SU-DHL-6 (cell line): ENCODE measurements at regions not wholly inside any gene's neighbourhood (a gene's known extent, or its start where the extent isn't known, plus 50 kb on each side); places are given as distances from the start of the nearest gene placed in this dataset.

ENCODE experiments used
- H2AFZ ChIP-seq: fragments of 200-600 bp; sonication (generic); 2 replicates; pipeline ENCODE4 v1.6.1; 2014; ENCODE audit warnings: low read depth, mild to moderate bottlenecking, moderate library complexity, mixed read lengths, antibody characterized with exemption, low read length; ENCODE audit not compliant: severe bottlenecking
- H3F3A ChIP-seq: fragments of 200-600 bp; shearing (Covaris generic); 2 replicates; pipeline ENCODE4 v1.6.0; 2016; ENCODE audit warnings: antibody characterized with exemption, mild to moderate bottlenecking; ENCODE audit not compliant: insufficient read depth
- H3K27ac ChIP-seq: fragments of 200-600 bp; sonication (generic); 2 replicates; pipeline ENCODE4 v1.5.1; 2016; ENCODE audit warnings: low read depth, mild to moderate bottlenecking, low read length, moderate library complexity, mixed read lengths
- H3K27me3 ChIP-seq: fragments of 200-600 bp; sonication (generic), shearing (Covaris generic); 2 replicates; pipeline ENCODE4 v1.6.0; 2014; ENCODE audit warnings: mild to moderate bottlenecking, low read length
- H3K36me3 ChIP-seq: fragments of 200-600 bp; sonication (generic); 2 replicates; pipeline ENCODE4 v1.6.1; 2014; ENCODE audit warnings: mild to moderate bottlenecking, low read length, mixed read lengths
- H3K4me2 ChIP-seq: fragments of 300-600, 200-600 bp; shearing (Covaris generic), sonication (generic); 2 replicates; pipeline ENCODE4 v1.6.0; 2014; ENCODE audit warnings: low read length, low read depth, mild to moderate bottlenecking; ENCODE audit not compliant: poor library complexity, severe bottlenecking
- H3K4me3 ChIP-seq: fragments of 200-600 bp; sonication (generic); 2 replicates; pipeline ENCODE4 v1.5.1; 2014; ENCODE audit warnings: antibody characterized with exemption, low read length, mild to moderate bottlenecking, mixed read lengths; ENCODE audit not compliant: insufficient read depth, poor library complexity, severe bottlenecking
- H3K79me2 ChIP-seq: fragments of 200-600 bp; sonication (generic); 2 replicates; pipeline ENCODE4 v1.6.1; 2014; ENCODE audit warnings: mild to moderate bottlenecking, low read length, moderate library complexity; ENCODE audit not compliant: insufficient read depth
- H3K9ac ChIP-seq: fragments of 200-600 bp; sonication (generic); 2 replicates; pipeline ENCODE4 v1.7.0; 2014; ENCODE audit warnings: mild to moderate bottlenecking, low read length
- H3K9me2 ChIP-seq: fragments of 200-600 bp; sonication (generic); replicated peaks from 2 replicates; pipeline ENCODE4 v1.6.1; 2014; ENCODE audit warnings: low read length; ENCODE audit not compliant: insufficient read depth
- H3K9me3 ChIP-seq: fragments of 200-600 bp; sonication (generic); 2 replicates; pipeline ENCODE4 v1.6.1; 2014; ENCODE audit warnings: low read length, mixed read lengths; ENCODE audit not compliant: insufficient read depth
- H4K20me1 ChIP-seq: fragments of 200-600 bp; sonication (generic); 2 replicates; pipeline ENCODE4 v1.6.1; 2014; ENCODE audit warnings: low read depth, mild to moderate bottlenecking, antibody characterized with exemption, low read length, moderate library complexity, mixed read lengths
- EZH2phosphoT487 ChIP-seq: fragments of 200-600 bp; sonication (generic), shearing (Covaris generic); conservative IDR thresholded peaks from 2 replicates; pipeline ENCODE4 v1.6.1; 2018; ENCODE audit warnings: mild to moderate bottlenecking, antibody characterized with exemption, low read length, moderate library complexity, mixed read lengths
- TF ChIP-seq, protein P1 (sequence below): fragments of 200-600 bp; sonication (generic); IDR thresholded peaks from one replicate; pipeline ENCODE4 v1.5.1; 2017; ENCODE audit warnings: antibody characterized with exemption, mild to moderate bottlenecking, low read length, moderate library complexity; ENCODE audit not compliant: insufficient read depth, poor library complexity, severe bottlenecking

GRCh38 chr1:59089922-59090457, 206.9 kb upstream of the FGGY start:
- Histone ChIP-seq H3K9ac (no peak overlapping the region), H4K20me1 (no peaks in the 10 kb centered on the region), H3K4me3 (no peak overlapping the region), H2AFZ (no peak overlapping the region), H3F3A (no peaks in the 10 kb centered on the region), H3K4me2 (no peak overlapping the region), H3K9me2 (no peaks in the 10 kb centered on the region), H3K27ac (no peak overlapping the region), H3K79me2 (no peaks in the 10 kb centered on the region), H3K9me3 (no peaks in the 10 kb centered on the region), H3K36me3 (no peaks in the 10 kb centered on the region), H3K27me3 (no peaks in the 10 kb centered on the region)
- no peak for TF ChIP-seq EZH2phosphoT487
- TF ChIP-seq, protein P1, sequence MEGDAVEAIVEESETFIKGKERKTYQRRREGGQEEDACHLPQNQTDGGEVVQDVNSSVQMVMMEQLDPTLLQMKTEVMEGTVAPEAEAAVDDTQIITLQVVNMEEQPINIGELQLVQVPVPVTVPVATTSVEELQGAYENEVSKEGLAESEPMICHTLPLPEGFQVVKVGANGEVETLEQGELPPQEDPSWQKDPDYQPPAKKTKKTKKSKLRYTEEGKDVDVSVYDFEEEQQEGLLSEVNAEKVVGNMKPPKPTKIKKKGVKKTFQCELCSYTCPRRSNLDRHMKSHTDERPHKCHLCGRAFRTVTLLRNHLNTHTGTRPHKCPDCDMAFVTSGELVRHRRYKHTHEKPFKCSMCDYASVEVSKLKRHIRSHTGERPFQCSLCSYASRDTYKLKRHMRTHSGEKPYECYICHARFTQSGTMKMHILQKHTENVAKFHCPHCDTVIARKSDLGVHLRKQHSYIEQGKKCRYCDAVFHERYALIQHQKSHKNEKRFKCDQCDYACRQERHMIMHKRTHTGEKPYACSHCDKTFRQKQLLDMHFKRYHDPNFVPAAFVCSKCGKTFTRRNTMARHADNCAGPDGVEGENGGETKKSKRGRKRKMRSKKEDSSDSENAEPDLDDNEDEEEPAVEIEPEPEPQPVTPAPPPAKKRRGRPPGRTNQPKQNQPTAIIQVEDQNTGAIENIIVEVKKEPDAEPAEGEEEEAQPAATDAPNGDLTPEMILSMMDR: no peak

GRCh38 chr1:59092126-59092525, 204.8 kb upstream of the FGGY start:
- Histone ChIP-seq H3K36me3 (no peaks in the 10 kb centered on the region), H3K4me3 (no peak overlapping the region), H2AFZ (no peak overlapping the region), H3K9me2 (no peaks in the 10 kb centered on the region), H3K27ac (no peak overlapping the region), H4K20me1 (no peaks in the 10 kb centered on the region), H3K9me3 (no peaks in the 10 kb centered on the region), H3K79me2 (no peaks in the 10 kb centered on the region), H3F3A (no peaks in the 10 kb centered on the region), H3K9ac (no peak overlapping the region), H3K27me3 (no peaks in the 10 kb centered on the region), H3K4me2 (no peak overlapping the region)
- TF ChIP-seq, protein P1: no peak
- no peak for TF ChIP-seq EZH2phosphoT487

DNA sequence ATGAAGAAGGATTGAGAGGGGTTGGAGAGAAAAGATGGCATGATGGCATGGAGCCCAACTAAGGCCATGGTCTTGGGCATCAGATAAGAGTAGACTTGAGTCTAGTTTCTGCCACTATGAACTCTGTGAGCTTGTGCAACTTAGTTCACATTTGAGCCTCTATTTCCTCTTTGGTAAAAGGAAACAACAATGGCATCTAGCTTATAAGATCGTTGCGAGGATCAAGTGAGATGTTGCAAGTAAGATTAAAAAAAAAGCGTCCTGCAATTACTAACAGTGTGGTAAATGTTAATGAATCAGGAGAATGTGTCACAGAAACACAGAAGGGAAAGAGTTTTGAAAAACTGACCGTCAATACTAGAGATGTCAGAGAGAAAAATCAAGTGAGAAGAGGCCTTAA, 202.9 kb upstream of the FGGY start:
- no peaks in the 10 kb centered on the region for H3K9me3 ChIP-seq

More for the DNA sequence above, 202.9 kb upstream of the FGGY start:
- Histone ChIP-seq H3K36me3 (no peaks in the 10 kb centered on the region), H3K27me3 (no peaks in the 10 kb centered on the region), H2AFZ (no peak overlapping the region), H3F3A (no peaks in the 10 kb centered on the region), H3K79me2 (no peaks in the 10 kb centered on the region), H3K4me2 (no peak overlapping the region), H3K4me3 (no peak overlapping the region), H3K9me2 (no peaks in the 10 kb centered on the region), H3K9ac (no peak overlapping the region), H4K20me1 (no peaks in the 10 kb centered on the region), H3K27ac (no peak overlapping the region)
- TF ChIP-seq, protein P1: no peak
- TF ChIP-seq EZH2phosphoT487: no peak
